Left cardiac atrium (tissue), 4 donors: ENCODE measurements at regions not wholly inside any gene's neighbourhood (a gene's known extent, or its start where the extent isn't known, plus 50 kb on each side); places are given as distances from the start of the nearest gene placed in this dataset.

Source experiments
- ATAC-seq, 2 donors: fragments of 200-7000 bp; cut with Tn5 transposase; one replicate each; pipeline ENCODE4 v1.9.1; 2020; ENCODE audit warnings: mild to moderate bottlenecking in 2 of 2, moderate library complexity in 2 of 2
- DNase-seq: peaks from one replicate; pipeline ENCODE4 v3.0.0-alpha.2; 2020
- intact Hi-C, 2 donors: fragments of 100-400 bp; cut with DNase I; formaldehyde crosslinking; loops; one replicate each; pipeline versions ENCODE4 v1.14.1 to v1.15.1; 2022 to 2023
- donor health status: DM: no; HTN: yes; CAD: no.
- donor health status: DM: no; HTN: yes; CAD: no; lungs with severe emphysema.
- donor health status: DM: yes; HTN: yes; CAD: no.
- donor health status: Dilated cardiomyopathy.

DNA sequence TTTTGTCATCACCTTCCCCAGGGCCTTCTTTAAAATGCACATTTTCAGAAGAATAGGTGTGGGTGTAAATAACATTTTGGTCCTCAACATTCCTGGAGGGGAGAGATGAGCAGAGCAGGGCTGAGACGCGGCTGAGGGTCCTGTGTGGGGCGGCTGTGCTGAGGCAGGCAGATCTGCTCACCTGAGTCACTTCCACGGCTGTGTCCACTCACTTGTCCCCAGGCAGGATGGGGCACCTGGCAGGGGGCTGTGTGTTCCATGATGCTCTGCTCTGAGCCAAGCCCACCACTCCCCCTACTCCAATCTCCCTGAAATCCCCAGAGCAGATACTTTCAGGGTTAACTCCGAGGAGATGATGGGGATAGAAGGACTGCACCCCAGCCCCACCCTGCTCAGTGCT, 93.8 kb downstream of the GLRX3 start:
- DNase-seq (no peak), ATAC-seq (no peak)
- intact Hi-C loops: no loop called here

GRCh38 chr10:130230611-130231010, 94.4 kb downstream of the GLRX3 start:
- DNase-seq (no peak), ATAC-seq (no peak)
- intact Hi-C loops: no loop called here

DNA sequence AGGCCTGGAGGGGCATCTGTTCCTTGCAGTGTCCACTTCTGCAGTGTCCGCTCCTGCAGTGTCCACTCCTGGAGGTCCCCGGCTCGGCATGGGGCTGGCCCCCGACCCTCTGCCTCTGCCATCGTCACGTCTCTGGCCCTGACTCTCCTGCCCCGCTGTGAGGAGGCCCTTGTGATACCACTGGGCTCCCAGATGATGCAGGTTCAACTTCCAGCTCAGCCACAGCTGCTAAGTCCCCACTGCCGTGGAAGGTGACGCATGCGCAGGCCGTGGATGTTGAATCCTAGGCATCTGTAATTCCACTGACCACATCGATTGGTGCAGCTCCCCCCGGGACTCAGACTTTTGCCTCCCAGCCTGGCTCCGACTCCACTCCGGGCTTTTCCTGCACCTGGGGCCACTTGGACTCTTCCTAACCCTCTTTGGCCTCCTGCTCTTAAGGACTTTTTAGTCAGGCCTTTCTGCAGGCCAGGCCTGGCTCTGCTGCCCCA, 95.1 kb downstream of the GLRX3 start:
- DNase-seq: no peak
- intact Hi-C loops: no loop called here
- no peak for ATAC-seq

GRCh38 chr10:130232166-130233034, 96.2 kb downstream of the GLRX3 start:
- intact Hi-C loops: no loop called here
- DNase-seq (no peak), ATAC-seq (no peak)

DNA sequence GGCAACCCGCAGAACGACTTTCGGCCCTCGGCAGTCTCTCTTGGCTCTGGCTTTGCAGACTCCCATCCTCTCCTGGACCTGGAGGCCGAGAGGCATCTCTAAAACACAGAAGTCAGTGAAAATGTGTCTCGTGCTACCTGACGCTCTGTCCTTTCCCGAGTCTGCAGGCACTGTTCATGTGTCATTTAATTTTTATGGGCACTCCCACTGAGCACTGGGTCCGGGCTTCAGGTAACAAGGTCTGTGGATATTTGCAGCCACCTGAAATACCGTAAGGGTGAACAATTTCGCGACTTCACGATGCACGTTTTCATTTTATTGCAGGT, 96.8 kb downstream of the GLRX3 start:
- DNase-seq: no peak
- intact Hi-C loops: no loop called here
- ATAC-seq: no peak

GRCh38 chr10:130233426-130233825, 97.2 kb downstream of the GLRX3 start:
- DNase-seq (no peak), ATAC-seq (no peak)
- intact Hi-C loops: no loop called here

DNA sequence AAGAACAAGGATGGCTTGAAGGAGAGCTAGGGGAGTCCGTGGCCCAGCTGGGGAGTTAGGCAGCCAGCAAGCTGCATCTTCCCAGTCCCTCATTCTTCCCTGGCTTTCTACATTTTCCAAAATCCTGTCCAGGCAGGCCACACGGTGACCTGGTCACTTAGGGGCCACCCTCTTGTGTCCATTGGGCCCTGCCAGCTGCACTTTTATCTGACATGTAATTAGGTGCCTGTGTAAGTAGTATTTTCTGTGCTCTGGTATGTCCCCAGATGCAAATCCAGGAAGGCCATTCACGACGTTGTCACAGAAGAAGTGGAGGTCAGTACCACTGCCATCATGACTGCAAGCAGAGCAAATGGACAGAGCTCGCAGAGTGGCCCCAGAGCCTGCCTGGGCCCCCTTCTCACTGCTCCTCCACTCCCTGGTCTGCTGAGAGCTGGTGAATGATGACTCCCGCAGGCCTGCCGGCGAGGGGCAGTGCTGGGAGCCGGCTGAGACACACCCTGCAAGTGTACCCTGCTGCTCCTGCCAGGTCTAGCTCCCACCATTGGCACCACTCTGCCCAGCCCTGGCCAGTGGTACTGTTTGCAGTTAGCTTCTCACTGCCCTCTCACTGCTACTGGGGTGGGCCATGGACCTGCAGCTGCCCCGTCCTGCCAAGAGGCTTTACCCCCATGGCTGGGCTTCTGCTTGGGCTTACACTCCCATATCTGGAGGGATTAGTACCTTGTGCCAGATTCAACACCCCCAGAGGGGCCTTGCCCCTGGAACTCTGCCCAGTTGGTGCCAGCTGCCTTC, 98.2 kb downstream of the GLRX3 start:
- no peak for ATAC-seq
- DNase-seq: no peak
- intact Hi-C loops: no loop called here

DNA sequence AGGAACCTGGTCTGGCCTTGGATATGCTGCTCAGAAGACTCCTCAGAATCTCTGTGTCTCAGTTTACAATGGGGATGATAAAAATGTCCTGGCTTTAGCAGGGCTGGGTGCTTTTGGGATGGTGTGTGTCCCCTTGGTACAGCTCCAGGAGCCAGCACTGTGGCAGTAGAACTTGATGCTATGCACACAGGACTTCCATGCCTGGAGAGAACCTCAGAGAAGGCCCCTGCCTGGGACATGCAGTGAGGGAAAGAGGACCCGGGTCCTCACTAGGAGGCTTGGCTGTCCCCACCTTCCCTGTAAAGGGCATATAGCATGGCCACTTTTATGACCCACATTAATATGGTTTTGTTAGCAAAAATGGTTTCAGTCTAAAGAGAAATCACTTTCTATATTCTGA, 100.5 kb downstream of the GLRX3 start:
- DNase-seq (no peak), ATAC-seq (no peak)
- intact Hi-C loops: no loop called here

DNA sequence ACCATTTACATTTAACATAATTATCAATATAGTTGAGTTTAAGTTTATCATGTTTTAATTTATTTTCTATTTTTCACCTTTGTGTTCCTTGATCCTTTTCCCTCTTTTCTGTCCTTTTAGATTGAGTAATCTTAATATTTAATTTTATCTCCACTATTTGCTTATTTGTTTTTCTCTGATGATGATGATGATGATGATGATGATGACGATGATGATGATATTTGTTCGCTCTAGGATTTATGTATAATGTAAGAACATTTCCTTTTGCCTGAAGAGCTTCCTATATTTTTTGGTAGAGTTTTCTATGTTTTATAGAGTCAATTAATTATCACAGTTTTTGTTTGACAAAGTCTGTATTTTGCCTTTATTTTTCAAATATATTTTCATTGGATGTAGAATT, 104.2 kb downstream of the GLRX3 start:
- DNase-seq (no peak), ATAC-seq (no peak)
- intact Hi-C loops: no loop called here

GRCh38 chr10:130242513-130242912, 106.3 kb downstream of the GLRX3 start:
- intact Hi-C loops: no loop called here
- ATAC-seq (no peak), DNase-seq (no peak)

GRCh38 chr10:130243015-130243414, 106.8 kb downstream of the GLRX3 start:
- DNase-seq (no peak), ATAC-seq (no peak)

DNA sequence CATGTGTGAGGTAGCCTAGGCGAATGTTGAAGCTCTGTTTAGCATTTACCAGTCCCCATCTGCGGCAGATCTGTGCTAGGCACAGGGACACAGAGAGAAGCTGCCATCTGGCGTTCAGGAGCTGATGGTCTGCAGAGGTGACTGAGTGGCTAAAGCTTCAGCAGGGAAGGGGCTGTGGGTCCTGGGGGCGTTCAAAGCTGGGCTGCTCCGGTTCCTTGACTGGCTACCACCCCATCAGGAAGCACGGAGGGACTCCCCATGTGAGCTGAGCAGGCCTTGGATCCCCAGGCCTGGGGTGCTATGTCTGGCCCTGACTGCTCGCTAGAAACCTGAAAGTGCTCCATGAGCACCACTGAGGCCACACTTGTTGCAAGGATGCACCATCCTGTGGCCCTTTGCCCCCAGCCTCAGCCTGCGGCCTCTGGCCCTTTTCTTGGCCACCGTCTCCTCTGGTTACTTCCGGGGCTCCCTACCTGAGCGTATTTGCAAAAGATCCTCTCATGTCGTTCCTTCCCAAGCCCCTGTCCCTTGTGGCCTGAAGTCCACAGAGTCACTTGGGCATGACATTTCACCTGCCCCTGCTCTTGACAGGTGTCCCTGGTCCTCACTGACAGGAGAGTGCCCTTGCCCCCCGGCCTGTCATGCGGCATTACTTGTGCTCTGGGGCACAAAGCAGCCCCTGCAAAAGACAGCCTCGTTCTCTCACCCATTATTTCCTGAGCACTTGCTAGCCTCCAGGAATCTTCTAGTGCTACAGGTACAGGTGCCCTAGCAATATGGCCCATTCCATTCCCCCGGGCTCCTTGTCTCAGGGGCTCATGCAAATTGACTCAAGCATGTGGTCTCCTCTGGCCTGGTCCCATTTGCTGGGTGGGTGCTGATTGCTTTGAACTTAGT, 108.1 kb downstream of the GLRX3 start:
- intact Hi-C loops: no loop called here
- DNase-seq (no peak), ATAC-seq (no peak)

More at GRCh38 chr10:130243015-130243414, 106.8 kb downstream of the GLRX3 start:
- intact Hi-C loops: no loop called here

GRCh38 chr10:130244928-130245495, 108.8 kb downstream of the GLRX3 start:
- DNase-seq (no peak), ATAC-seq (no peak)
- intact Hi-C loops: no loop called here

DNA sequence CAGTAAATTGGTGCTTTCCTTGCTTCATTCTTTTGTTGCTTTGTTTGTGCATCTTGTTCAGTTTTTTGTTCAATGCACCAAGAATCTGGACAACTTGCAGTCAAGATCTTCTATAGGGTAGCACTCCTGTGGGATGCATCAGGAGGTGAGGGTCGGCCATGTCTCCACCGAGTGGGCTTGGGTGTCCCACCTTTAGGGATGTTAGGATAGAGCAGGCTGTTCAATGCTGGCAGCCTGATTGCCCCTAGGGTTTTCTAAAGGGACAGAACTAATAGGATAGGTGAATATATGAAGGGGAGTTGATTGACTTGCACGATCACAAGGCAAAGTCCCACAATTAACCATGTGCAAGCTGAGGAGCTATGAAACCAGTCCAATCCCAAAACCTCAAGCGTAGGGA, 109.9 kb downstream of the GLRX3 start:
- ATAC-seq: no peak
- no peak for DNase-seq
- intact Hi-C loops: no loop called here

- DNase-seq (no peak), ATAC-seq (no peak)
- intact Hi-C loops: no loop called here
Observed at GRCh38 chr10:130250127-130250526, 113.9 kb downstream of the GLRX3 start.

GRCh38 chr10:130251766-130252165, 115.6 kb downstream of the GLRX3 start:
- intact Hi-C loops: no loop called here
- no peak for DNase-seq
- no peak for ATAC-seq

- DNase-seq (no peak), ATAC-seq (no peak)
- intact Hi-C loops: no loop called here
Observed at GRCh38 chr10:130254243-130254642, 118.1 kb downstream of the GLRX3 start.

DNA sequence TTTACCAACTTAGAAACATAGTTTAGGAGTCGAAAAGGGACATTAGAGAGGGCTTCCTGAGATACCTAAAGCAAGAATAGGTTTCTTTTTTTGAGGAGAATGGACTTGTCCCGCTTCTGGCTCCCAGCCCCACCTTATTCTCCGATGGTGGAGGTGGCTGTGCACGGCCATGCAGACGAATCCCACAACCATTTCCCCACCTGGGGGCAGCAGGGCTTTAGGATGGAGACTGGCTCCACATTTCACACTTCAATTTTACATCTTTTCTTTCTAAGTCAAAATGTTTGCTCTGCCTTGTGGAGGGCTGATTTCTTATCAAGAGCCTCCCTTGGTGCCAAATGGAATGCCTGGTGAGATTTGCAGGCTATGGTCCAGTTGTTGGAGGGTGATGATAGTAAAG, 118.5 kb downstream of the GLRX3 start:
- ATAC-seq (no peak), DNase-seq (no peak)
- intact Hi-C loops: no loop called here

GRCh38 chr10:130255777-130256176, 119.6 kb downstream of the GLRX3 start:
- intact Hi-C loops: no loop called here
- DNase-seq: no peak
- no peak for ATAC-seq
